Gastroesophageal sphincter (tissue), 4 donors: ENCODE measurements at regions not wholly inside any gene's neighbourhood (a gene's known extent, or its start where the extent isn't known, plus 50 kb on each side); places are given as distances from the start of the nearest gene placed in this dataset.
A peak's percentile ranks its signal among the peaks of the same experiment; 100 is the strongest.

Source experiments
- ATAC-seq: fragments of 150-250 bp; one replicate; pipeline ENCODE4 v1.9.1; 2016; ENCODE audit warnings: mild to moderate bottlenecking, moderate library complexity
- H3K27ac ChIP-seq, 4 donors: fragments of 200-600 bp; sonication (generic) in 3 of 4; 1 replicate in 3 of 4; 2 replicates in 1 of 4; pipeline ENCODE4 v1.5.1; 2016 to 2019
- H3K27me3 ChIP-seq: fragments of 200-600 bp; sonication (generic); one replicate; pipeline ENCODE4 v1.5.1; 2019
- H3K36me3 ChIP-seq, 2 donors: fragments of 200-600 bp; sonication (generic); one replicate each; pipeline ENCODE4 v1.5.1; 2019; ENCODE audit warnings: control low read depth in 1 of 2
- H3K4me1 ChIP-seq, 3 donors: fragments of 200-600 bp; sonication (generic); 1 replicate in 2 of 3; 2 replicates in 1 of 3; pipeline ENCODE4 v1.5.1; 2016 to 2019; ENCODE audit warnings: control low read depth in 2 of 3
- H3K4me3 ChIP-seq, 2 donors: fragments of 200-600 bp; sonication (generic); one replicate each; pipeline ENCODE4 v1.5.1; 2019; ENCODE audit warnings: mild to moderate bottlenecking in 1 of 2, moderate library complexity in 1 of 2
- H3K9me3 ChIP-seq, 3 donors: fragments of 200-600 bp; sonication (generic); one replicate each; pipeline ENCODE4 v1.5.1; 2017 to 2019; ENCODE audit warnings: control low read depth in 2 of 3
- EP300 ChIP-seq: sonication (generic); formaldehyde crosslinking; IDR thresholded peaks from one replicate; pipeline ENCODE4 v1.6.1; 2017; ENCODE audit warnings: antibody characterized with exemption, mild to moderate bottlenecking
- POLR2A ChIP-seq, 2 donors: fragments of 450-650 bp; IDR thresholded peaks; one replicate each; pipeline ENCODE4 v1.6.1; 2017; ENCODE audit warnings: antibody characterized with exemption in 2 of 2, mild to moderate bottlenecking in 2 of 2, moderate library complexity in 1 of 2
- POLR2AphosphoS5 ChIP-seq: sonication (generic); formaldehyde crosslinking; IDR thresholded peaks from one replicate; pipeline ENCODE4 v1.6.1; 2017; ENCODE audit warnings: antibody characterized with exemption
- WGBS, 2 donors: methylation state at CpG; one replicate each; pipeline ENCODE4 v1.1.5; 2018; ENCODE audit warnings: low coverage in 1 of 2; 5-methylcytosine and 5-hydroxymethylcytosine counted together
- TF ChIP-seq, protein P1 (sequence below), 4 experiments: fragments of 200-600 bp in 2 of 4; fragments of 450-650 bp in 2 of 4; sonication (generic) in 1 of 4; IDR thresholded peaks; one replicate each; pipeline ENCODE4 v1.5.1; 2017 to 2019; ENCODE audit warnings: antibody characterized with exemption in 4 of 4, mild to moderate bottlenecking in 2 of 4, moderate library complexity in 2 of 4

DNA sequence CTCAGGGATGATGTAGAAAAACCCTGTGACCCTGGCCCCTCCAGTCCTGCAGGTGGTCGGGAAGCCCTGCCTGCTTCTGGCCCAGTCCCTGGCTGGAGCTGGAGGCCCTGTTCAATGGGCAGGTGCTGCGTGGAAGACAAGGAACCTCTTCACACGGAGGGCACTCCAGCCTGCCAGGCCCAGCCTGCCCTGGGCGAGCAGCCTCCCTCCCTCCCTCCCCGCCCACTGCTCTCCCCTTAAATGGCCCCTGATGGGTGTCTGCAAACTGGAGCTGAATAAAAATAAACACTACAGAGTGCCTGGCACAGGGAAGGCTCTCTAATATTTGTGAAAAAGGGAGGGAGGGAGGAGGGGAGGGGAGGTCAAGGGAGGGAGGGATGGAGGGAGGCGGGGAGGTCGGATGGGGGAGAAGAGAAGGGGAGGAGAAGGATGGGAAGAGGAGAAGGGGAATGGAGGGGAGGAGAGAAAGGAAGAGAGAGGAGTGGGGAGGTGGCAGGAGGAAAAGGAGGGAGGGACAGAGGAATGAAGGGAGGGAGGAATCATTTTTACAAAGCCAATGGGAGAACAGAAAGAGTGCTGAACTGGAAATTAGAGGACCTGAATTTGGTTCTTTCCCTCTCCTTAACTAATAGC is 222.8 kb upstream of the TNRC6C start:
- H3K4me3 ChIP-seq, result peak overlapping the region in 1 of 2 donors; percentile 29
- TF ChIP-seq POLR2A (IDR thresholded peaks at IDR 0.05) (no peak), EP300 (no peak), POLR2AphosphoS5 (peak; percentile 54)
- TF ChIP-seq, protein P1, sequence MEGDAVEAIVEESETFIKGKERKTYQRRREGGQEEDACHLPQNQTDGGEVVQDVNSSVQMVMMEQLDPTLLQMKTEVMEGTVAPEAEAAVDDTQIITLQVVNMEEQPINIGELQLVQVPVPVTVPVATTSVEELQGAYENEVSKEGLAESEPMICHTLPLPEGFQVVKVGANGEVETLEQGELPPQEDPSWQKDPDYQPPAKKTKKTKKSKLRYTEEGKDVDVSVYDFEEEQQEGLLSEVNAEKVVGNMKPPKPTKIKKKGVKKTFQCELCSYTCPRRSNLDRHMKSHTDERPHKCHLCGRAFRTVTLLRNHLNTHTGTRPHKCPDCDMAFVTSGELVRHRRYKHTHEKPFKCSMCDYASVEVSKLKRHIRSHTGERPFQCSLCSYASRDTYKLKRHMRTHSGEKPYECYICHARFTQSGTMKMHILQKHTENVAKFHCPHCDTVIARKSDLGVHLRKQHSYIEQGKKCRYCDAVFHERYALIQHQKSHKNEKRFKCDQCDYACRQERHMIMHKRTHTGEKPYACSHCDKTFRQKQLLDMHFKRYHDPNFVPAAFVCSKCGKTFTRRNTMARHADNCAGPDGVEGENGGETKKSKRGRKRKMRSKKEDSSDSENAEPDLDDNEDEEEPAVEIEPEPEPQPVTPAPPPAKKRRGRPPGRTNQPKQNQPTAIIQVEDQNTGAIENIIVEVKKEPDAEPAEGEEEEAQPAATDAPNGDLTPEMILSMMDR (IDR thresholded peaks at IDR 0.05), result no peak
- no peaks in the 10 kb centered on the region for H3K27me3 ChIP-seq
- H3K27ac ChIP-seq, result peak overlapping the region; percentile 70 to 92 (median 88)
- peak; percentile 74 for ATAC-seq
- peaks cover 9 to 57% (median 35%) of the 10 kb centered on the region in 3 donors for H3K4me1 ChIP-seq
- no peaks in the 10 kb centered on the region for H3K36me3 ChIP-seq
- 0% methylated on average over 3 of the region's 7 CpGs; no CpG with 5 or more reads in 1 of the 2 donors for WGBS, 2 donors
- H3K9me3 ChIP-seq, result peaks cover 0 to 3% (median 0%) of the 10 kb centered on the region in 3 donors

DNA sequence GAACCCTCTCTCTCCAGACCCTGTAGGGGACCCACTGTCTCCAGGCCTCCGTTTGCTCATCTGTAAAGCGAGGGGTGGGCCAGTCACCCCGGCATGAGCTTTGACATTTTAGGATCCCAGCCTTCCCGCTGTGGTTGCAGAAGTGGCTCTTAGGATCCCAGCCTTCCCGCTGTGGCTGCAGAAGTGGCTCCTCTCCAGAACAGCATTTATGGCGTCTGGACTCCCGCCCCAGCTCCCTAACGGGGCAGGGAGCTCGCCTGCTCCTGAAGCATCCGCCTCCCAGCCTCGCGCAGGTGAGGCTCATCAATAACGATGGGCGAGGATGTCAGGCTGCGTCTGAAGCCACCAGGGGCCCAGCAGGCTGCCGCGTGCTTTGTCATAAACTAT is 222.3 kb upstream of the TNRC6C start:
- no peak for ATAC-seq
- peak overlapping the region in 1 of 2 donors; percentile 29 for H3K4me3 ChIP-seq

GRCh38 chr17:77736721-77737120 is 221.8 kb upstream of the TNRC6C start:
- peaks cover 0 to 3% (median 0%) of the 10 kb centered on the region in 3 donors for H3K9me3 ChIP-seq
- ATAC-seq, result no peak
- no peak overlapping the region for H3K4me3 ChIP-seq
- peaks cover 9 to 57% (median 35%) of the 10 kb centered on the region in 3 donors for H3K4me1 ChIP-seq
- H3K27ac ChIP-seq, result peak overlapping the region; percentile 39 to 92 (median 88)
- no peaks in the 10 kb centered on the region for H3K36me3 ChIP-seq
- no peaks in the 10 kb centered on the region for H3K27me3 ChIP-seq
- 10 to 30% methylated on average over 2 of the region's 6 CpGs for WGBS, 2 donors
- no peak for TF ChIP-seq POLR2AphosphoS5

More for the DNA sequence above, 222.3 kb upstream of the TNRC6C start:
- H3K4me1 ChIP-seq, result peaks cover 9 to 57% (median 35%) of the 10 kb centered on the region in 3 donors
- peaks cover 0 to 3% (median 0%) of the 10 kb centered on the region in 3 donors for H3K9me3 ChIP-seq
- no peaks in the 10 kb centered on the region for H3K36me3 ChIP-seq
- H3K27ac ChIP-seq, result peak overlapping the region; percentile 39 to 92 (median 88)
- TF ChIP-seq, protein P1 (IDR thresholded peaks at IDR 0.05), result no peak
- TF ChIP-seq EP300 (no peak), POLR2A (IDR thresholded peaks at IDR 0.05) (no peak), POLR2AphosphoS5 (no peak)
- no peaks in the 10 kb centered on the region for H3K27me3 ChIP-seq
- WGBS, 2 donors, result 3 to 23% methylated on average over 5 to 8 of the region's 17 CpGs

DNA sequence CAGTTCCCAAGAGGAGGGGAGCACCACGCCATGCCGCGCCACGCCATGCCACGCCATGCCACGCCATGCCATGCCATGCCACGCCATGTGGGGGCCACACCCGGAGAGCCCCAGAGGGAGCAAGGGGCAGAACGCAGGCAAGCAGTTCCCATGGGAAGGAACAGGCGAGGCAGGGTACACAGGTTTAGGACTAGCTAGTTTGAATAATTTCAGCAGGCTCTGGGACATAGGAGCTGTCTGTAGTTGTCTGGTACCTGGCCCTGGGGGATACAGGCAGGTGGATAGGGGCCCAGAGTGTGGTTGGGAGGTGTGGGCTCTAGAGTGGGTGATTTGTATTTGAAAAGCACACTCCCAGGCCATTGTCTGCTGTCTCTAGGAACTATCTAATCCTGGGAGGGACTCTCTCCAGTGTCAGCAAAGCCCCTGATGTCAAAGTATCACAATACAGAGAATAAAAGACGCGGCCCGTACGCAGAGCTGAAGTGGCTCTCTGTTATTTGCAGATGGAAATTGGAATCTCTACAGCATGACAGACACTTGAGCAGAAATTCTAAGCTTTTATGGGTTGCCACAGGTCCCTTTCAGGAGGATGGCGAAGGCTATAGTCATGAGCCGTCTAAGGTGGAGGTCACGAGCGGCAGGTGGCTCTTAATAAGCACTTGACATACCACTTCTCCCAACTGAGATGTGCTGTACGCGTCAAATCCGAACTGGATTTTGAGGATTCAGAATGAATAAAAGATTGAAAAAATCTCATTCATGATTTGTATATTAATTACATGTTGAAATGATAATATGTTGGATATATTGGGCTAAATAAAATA is 220.8 kb upstream of the TNRC6C start:
- Histone ChIP-seq H3K27ac (peak overlapping the region in 2 of 4 donors; percentile 88 to 89), H3K9me3 (peaks cover 0 to 3% (median 0%) of the 10 kb centered on the region in 3 donors), H3K4me3 (no peak overlapping the region), H3K27me3 (no peaks in the 10 kb centered on the region), H3K4me1 (peaks cover 9 to 57% (median 35%) of the 10 kb centered on the region in 3 donors), H3K36me3 (no peaks in the 10 kb centered on the region)
- WGBS, 2 donors, result 90 to 99% methylated on average over 12 to 15 of the region's 21 CpGs
- TF ChIP-seq, protein P1 (IDR thresholded peaks at IDR 0.05), result no peak
- TF ChIP-seq EP300, result no peak
- TF ChIP-seq POLR2A (IDR thresholded peaks at IDR 0.05), result no peak
- TF ChIP-seq POLR2AphosphoS5, result no peak
- ATAC-seq, result no peak

GRCh38 chr17:77738751-77739531 is 219.6 kb upstream of the TNRC6C start:
- peak overlapping the region in 3 of 4 donors; percentile 71 to 88 (median 74) for H3K27ac ChIP-seq
- H3K27me3 ChIP-seq, result no peaks in the 10 kb centered on the region
- TF ChIP-seq POLR2AphosphoS5 (peak; percentile 42), EP300 (no peak), POLR2A (IDR thresholded peaks at IDR 0.05) (no peak)
- TF ChIP-seq, protein P1 (IDR thresholded peaks at IDR 0.05), result no peak
- ATAC-seq, result peak; percentile 37
- 27 to 46% methylated on average over 5 to 7 of the region's 8 CpGs for WGBS, 2 donors
- H3K36me3 ChIP-seq, result no peaks in the 10 kb centered on the region
- no peak overlapping the region for H3K4me3 ChIP-seq
- H3K9me3 ChIP-seq, result no peaks in the 10 kb centered on the region
- H3K4me1 ChIP-seq, result peaks cover 9 to 52% (median 31%) of the 10 kb centered on the region in 3 donors
